Testis (tissue), 2 donors: ENCODE measurements at regions not wholly inside any gene's neighbourhood (a gene's known extent, or its start where the extent isn't known, plus 50 kb on each side); places are given as distances from the start of the nearest gene placed in this dataset.

ENCODE experiments used
- POLR2A ChIP-seq: fragments of 450-650 bp; IDR thresholded peaks from one replicate; pipeline ENCODE4 v1.6.1; 2017; ENCODE audit warnings: antibody characterized with exemption, mild to moderate bottlenecking, moderate library complexity
- TF ChIP-seq, protein P1 (sequence below), 3 experiments: fragments of 450-650 bp in 2 of 3; fragments of 200-600 bp in 1 of 3; sonication (generic) in 1 of 3; IDR thresholded peaks; one replicate each; pipeline ENCODE4 v1.5.1; 2016 to 2019; ENCODE audit warnings: antibody characterized with exemption in 3 of 3, mild to moderate bottlenecking in 2 of 3, moderate library complexity in 1 of 3

DNA sequence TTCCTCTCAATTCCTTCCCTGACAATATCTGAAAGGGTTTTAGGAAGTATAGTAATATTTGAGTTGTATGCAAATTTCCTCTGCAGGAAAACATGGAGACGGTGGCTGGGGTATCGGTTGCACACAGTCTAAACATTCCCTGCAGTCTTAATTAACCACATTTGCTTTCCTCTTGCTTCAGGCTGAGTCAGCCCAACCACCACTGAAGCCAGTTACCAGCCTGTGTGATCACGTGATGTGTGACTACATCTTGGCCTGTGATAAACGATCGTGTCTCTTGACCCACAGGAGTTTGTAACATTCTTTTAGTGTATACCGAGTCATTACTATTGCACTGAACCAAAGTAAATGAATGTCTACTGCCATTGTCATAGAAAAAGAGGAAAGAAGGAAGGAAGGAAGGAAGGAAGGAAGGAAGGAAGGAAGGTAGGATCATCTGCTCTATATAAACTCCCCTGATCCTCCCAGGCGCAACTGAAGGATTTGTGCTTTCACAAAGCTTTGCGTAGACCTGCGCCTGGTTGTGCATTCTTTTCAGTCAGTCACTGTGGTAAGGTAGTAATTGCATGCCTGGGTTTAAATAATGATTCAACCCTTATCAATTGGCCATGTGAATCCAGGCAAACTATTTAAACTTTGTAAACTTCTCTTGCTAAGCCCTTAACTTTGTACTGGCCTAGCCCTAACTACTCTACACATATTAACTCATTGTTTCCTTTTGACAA, 280.6 kb upstream of the SALL1 start:
- TF ChIP-seq, protein P1, sequence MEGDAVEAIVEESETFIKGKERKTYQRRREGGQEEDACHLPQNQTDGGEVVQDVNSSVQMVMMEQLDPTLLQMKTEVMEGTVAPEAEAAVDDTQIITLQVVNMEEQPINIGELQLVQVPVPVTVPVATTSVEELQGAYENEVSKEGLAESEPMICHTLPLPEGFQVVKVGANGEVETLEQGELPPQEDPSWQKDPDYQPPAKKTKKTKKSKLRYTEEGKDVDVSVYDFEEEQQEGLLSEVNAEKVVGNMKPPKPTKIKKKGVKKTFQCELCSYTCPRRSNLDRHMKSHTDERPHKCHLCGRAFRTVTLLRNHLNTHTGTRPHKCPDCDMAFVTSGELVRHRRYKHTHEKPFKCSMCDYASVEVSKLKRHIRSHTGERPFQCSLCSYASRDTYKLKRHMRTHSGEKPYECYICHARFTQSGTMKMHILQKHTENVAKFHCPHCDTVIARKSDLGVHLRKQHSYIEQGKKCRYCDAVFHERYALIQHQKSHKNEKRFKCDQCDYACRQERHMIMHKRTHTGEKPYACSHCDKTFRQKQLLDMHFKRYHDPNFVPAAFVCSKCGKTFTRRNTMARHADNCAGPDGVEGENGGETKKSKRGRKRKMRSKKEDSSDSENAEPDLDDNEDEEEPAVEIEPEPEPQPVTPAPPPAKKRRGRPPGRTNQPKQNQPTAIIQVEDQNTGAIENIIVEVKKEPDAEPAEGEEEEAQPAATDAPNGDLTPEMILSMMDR (IDR thresholded peaks at IDR 0.05): no peak
- TF ChIP-seq POLR2A: no peak
